ENCODE measurements at regions not wholly inside any gene's neighbourhood (a gene's known extent, or its start where the extent isn't known, plus 50 kb on each side); places are given as distances from the start of the nearest gene placed in this dataset.

DNA sequence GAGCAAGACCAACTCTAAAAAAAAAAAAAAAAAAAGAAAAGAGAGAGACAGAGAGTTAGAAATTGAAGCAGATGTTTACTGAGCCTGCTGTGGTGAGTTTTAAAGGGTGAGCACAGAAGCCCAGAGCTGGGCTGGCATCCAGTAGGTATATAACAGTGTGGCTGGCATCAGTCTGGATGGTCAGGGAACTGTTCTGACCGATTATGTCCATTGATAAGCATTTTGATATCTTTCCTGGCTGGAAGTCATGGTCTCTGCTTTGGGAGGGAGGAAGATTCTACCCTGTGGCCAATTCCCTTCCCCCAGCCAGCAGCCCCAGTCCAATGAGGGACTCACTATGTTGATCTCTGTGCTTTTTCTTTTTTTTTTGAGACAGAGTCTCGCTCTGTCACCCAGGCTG lies 65.2 kb upstream of the PODXL start:
- DNase-seq (ENCODE audit: low read depth) = no peak
- TF ChIP-seq CTCF (conservative IDR thresholded peaks at IDR 0.05; ENCODE audit: control insufficient read depth, insufficient read depth, low read depth, low read length) = no peak
- no peak overlapping the region for H3K4me3 ChIP-seq (ENCODE audit: control insufficient read depth, low read depth, low read length)

- no peak for DNase-seq (ENCODE audit: low read depth)
- H3K4me3 ChIP-seq (ENCODE audit: control insufficient read depth, low read depth, low read length) = no peak overlapping the region
- TF ChIP-seq CTCF (conservative IDR thresholded peaks at IDR 0.05; ENCODE audit: control insufficient read depth, insufficient read depth, low read depth, low read length) = no peak
Observed at GRCh38 chr7:131620673-131621609, 64.5 kb upstream of the PODXL start.

DNA sequence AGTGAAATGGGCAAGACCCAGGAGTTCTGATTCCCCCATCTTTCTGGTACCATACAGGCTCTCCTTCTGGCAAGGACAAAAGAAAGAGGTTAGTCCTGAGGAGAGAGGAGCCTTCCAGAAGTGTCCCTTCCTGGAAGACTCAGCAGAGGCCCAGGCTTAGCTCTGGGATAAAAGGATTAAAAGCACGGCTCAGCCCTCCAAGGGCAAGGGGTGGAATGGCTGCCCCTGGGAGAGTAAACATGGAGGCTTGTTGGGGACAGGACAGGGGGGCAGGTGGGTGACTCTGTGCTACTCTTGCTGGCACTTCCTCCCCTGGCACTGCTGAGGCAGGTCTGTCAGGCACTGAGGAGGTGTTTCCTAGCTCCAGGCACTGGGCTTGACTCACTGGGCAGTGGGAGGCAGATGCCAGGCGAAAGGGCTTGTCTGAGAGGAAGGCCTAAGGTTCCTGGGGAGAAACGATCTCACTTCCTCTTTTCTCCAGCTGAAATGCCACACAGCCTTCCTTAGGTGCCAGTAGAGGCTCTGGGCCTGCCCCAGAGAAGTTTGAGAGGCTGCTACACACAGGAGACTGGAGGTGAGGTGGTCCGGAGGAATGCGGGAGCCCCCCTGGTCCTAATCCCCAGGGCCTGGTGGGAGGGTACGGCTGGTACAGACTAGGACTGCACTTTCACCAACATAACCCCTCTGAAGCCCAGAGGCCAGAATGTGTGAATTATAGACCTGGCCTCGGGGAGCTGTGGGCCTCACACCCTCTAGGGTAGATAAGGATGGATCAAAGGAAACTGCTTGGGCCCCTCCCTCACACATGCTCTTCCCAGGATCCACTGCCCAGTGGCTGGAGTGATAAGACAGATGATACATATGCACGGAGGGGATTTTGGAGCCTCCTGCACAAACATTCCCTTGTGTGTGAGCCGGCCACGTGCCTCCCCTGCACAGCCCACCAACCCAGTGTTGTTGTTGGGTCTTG lies 63.2 kb upstream of the PODXL start:
- no peak for TF ChIP-seq CTCF (conservative IDR thresholded peaks at IDR 0.05; ENCODE audit: control insufficient read depth, insufficient read depth, low read depth, low read length)
- DNase-seq (ENCODE audit: low read depth) = no peak

GRCh38 chr7:131618391-131618790 lies 62.0 kb upstream of the PODXL start:
- no peak overlapping the region for H3K4me3 ChIP-seq (ENCODE audit: control insufficient read depth, low read depth, low read length)
- no peak for TF ChIP-seq CTCF (conservative IDR thresholded peaks at IDR 0.05; ENCODE audit: control insufficient read depth, insufficient read depth, low read depth, low read length)
- no peak for DNase-seq (ENCODE audit: low read depth)

More for the DNA sequence above, 63.2 kb upstream of the PODXL start:
- no peak overlapping the region for H3K4me3 ChIP-seq (ENCODE audit: control insufficient read depth, low read depth, low read length)

DNA sequence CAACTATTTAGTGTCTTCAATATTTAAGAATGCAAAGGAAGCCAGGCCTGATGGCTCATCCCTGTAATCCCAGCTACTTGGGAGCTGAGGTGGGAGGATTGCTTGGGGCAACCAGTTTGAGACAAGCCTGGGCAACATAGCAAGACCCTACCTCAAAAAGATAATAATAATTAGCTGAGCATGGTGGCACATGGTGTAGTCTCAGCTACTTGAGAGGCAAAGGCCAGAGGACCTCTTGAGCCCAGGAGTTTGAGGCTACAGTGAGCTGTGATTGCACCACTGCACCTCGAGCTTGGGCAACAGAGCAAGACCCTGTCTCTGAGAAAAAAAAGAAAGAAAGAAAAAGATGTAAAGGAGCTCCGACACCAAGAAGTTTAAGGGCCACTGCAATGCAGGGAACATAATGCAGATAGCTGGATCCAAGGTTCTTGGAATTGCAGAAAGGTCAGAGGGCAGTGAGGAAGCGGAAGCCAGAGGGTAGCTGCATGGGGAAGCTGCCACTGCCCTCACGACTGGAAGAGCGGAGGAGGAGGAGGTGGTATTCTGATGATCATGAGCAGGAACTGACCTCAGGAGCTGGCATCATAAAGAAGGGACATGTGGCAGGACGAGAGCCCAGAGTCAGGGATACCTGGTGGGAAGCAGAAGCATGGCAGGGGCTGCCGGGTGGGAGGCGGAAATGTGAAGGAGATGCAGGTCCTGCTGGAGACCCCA lies 60.2 kb upstream of the PODXL start:
- no peak for TF ChIP-seq CTCF (conservative IDR thresholded peaks at IDR 0.05; ENCODE audit: control insufficient read depth, insufficient read depth, low read depth, low read length)
- no peak for DNase-seq (ENCODE audit: low read depth)
- no peak overlapping the region for H3K4me3 ChIP-seq (ENCODE audit: control insufficient read depth, low read depth, low read length)

- no peak overlapping the region for H3K4me3 ChIP-seq (ENCODE audit: control insufficient read depth, low read depth, low read length)
- DNase-seq (ENCODE audit: low read depth) = no peak
- TF ChIP-seq CTCF (conservative IDR thresholded peaks at IDR 0.05; ENCODE audit: control insufficient read depth, insufficient read depth, low read depth, low read length) = no peak
Observed at GRCh38 chr7:131613909-131614308, 57.5 kb upstream of the PODXL start.

Measured in fibroblast of mammary gland (primary cell).